Heart left ventricle (tissue), 16 donors: ENCODE measurements at regions not wholly inside any gene's neighbourhood (a gene's known extent, or its start where the extent isn't known, plus 50 kb on each side); places are given as distances from the start of the nearest gene placed in this dataset.

Source experiments
- ATAC-seq, 4 donors: fragments of 200-7000 bp; cut with Tn5 transposase; one replicate each; pipeline ENCODE4 v1.9.1; 2020 to 2022; ENCODE audit warnings: moderate library complexity in 4 of 4, mild to moderate bottlenecking in 3 of 4, moderate number of reproducible peaks in 1 of 4
- DNase-seq, 5 donors: peaks; one replicate each; pipeline ENCODE4 v3.0.0-alpha.2; 2020
- H3K27ac ChIP-seq, 12 donors: fragments of 200-600 bp; sonication (generic) in 4 of 12; one replicate each; pipeline versions ENCODE4 v1.5.0 to v1.8.0; 2016 to 2022; ENCODE audit warnings: mild to moderate bottlenecking in 2 of 12
- H3K27me3 ChIP-seq, 9 donors: fragments of 200-600 bp; sonication (generic) in 2 of 9; one replicate each; pipeline versions ENCODE4 v1.5.1 to v1.8.0; 2016 to 2022; ENCODE audit warnings: mild to moderate bottlenecking in 3 of 9
- H3K36me3 ChIP-seq, 9 donors: fragments of 200-600 bp; sonication (generic) in 2 of 9; one replicate each; pipeline versions ENCODE4 v1.5.0 to v1.8.0; 2018 to 2022; ENCODE audit warnings: mild to moderate bottlenecking in 2 of 9
- H3K4me1 ChIP-seq, 12 donors: fragments of 200-600 bp; sonication (generic) in 4 of 12; one replicate each; pipeline versions ENCODE4 v1.5.0 to v1.8.0; 2016 to 2022; ENCODE audit warnings: mild to moderate bottlenecking in 3 of 12
- H3K4me3 ChIP-seq, 12 donors: fragments of 200-600 bp; sonication (generic) in 4 of 12; one replicate each; pipeline versions ENCODE4 v1.5.0 to v1.8.0; 2017 to 2022; ENCODE audit warnings: mild to moderate bottlenecking in 9 of 12, moderate library complexity in 4 of 12
- H3K9me3 ChIP-seq, 12 donors: fragments of 200-600 bp; sonication (generic) in 4 of 12; one replicate each; pipeline versions ENCODE4 v1.5.0 to v1.8.0; 2016 to 2022; ENCODE audit warnings: mild to moderate bottlenecking in 1 of 12
- CTCF ChIP-seq, 12 donors: fragments of 200-600 bp; sonication (generic) in 4 of 12; IDR thresholded peaks; one replicate each; pipeline versions ENCODE4 v1.5.0 to v1.8.0; 2018 to 2022; ENCODE audit warnings: antibody characterized with exemption in 12 of 12, mild to moderate bottlenecking in 5 of 12
- POLR2A ChIP-seq, 2 donors: fragments of 450-650 bp; IDR thresholded peaks; one replicate each; pipeline ENCODE4 v1.6.1; 2017; ENCODE audit warnings: antibody characterized with exemption in 2 of 2, mild to moderate bottlenecking in 2 of 2, moderate library complexity in 2 of 2
- WGBS, 4 donors: extraction: QIAGEN DNeasy Blood & Tissue Kit in 2 of 4; methylation state at CpG; one replicate each; pipeline versions ENCODE4 v1.1.5 to v1.1.7; 2013 to 2018; 5-methylcytosine and 5-hydroxymethylcytosine counted together
- intact Hi-C, 10 donors: fragments of 100-400 bp; cut with DNase I; formaldehyde crosslinking; loops; one replicate each; pipeline versions ENCODE4 v1.11.1 to v1.14.2; 2022
- donor health status: ischemic (EF 13 %, LVEDD 7.1; RV severe dilation, severe dysfunction).
- donor health status: healthy with polysubstance abuse.
- donor health status: DM: no; HTN: yes; CAD: no.
- donor health status: DM: no; HTN: no; CAD: no.
- donor health status: ischemic (EF 25% LVEDD 6.9; RV normal size, moderate dysfunction).
- donor health status: ischemic (EF 25% LVEDD 5.7; RV mildly dilated, moderate dysfunction).
- donor health status: healthy.
- donor health status: DM: yes; HTN: yes; CAD: no.
- donor health status: ischemic (EF 35%, LVEDD 5.7; RV mildly dilated, moderate dysfunction).
- donor health status: nonischemic (EF 11% LVEDD 7.7; RV severe dilation, severe dysfunction).
- donor health status: DM: yes; HTN: yes; CAD: no.
- donor health status: PGD.
- donor health status: ischemic (EF 29% LVEDD 5.4; RV normal size, mild dysfunction).
- donor health status: nonischemic (EF 23%, LVEDD 6.1; RV moderate dilation, normal function).

GRCh38 chr14:53523226-53523625 lies 370.1 kb upstream of the DDHD1 start:
- no peak overlapping the region for H3K4me3 ChIP-seq
- WGBS, 4 donors, result 79 to 96% (median 95%) methylated on average over 3 of the region's 3 CpGs
- no peaks in the 10 kb centered on the region for H3K36me3 ChIP-seq
- DNase-seq, result no peak
- no peak overlapping the region for H3K27ac ChIP-seq
- TF ChIP-seq CTCF (IDR thresholded peaks at IDR 0.05) (no peak), POLR2A (IDR thresholded peaks at IDR 0.05) (no peak)
- H3K27me3 ChIP-seq, result no peaks in the 10 kb centered on the region
- H3K4me1 ChIP-seq, result no peaks in the 10 kb centered on the region
- intact Hi-C loops, result no loop called here
- H3K9me3 ChIP-seq, result peaks cover 0 to 4% (median 0%) of the 10 kb centered on the region in 12 donors
- ATAC-seq, result no peak

- no peak overlapping the region for H3K4me3 ChIP-seq
- TF ChIP-seq POLR2A (IDR thresholded peaks at IDR 0.05), result no peak
- no peak for TF ChIP-seq CTCF (IDR thresholded peaks at IDR 0.05)
- H3K27me3 ChIP-seq, result no peaks in the 10 kb centered on the region
- no peaks in the 10 kb centered on the region for H3K4me1 ChIP-seq
- intact Hi-C loops, result no loop called here
- H3K27ac ChIP-seq, result no peak overlapping the region
- 76 to 79% (median 78%) methylated on average over 7 of the region's 7 CpGs for WGBS, 4 donors
- DNase-seq (no peak), ATAC-seq (no peak)
- H3K9me3 ChIP-seq, result peaks cover 0 to 4% (median 0%) of the 10 kb centered on the region in 12 donors
- no peaks in the 10 kb centered on the region for H3K36me3 ChIP-seq
Observed at GRCh38 chr14:53520078-53520928, 367.2 kb upstream of the DDHD1 start.

GRCh38 chr14:53519137-53519536 lies 366.0 kb upstream of the DDHD1 start:
- WGBS, 4 donors, result 91 to 99% (median 96%) methylated on average over 1 of the region's 1 CpG
- H3K9me3 ChIP-seq, result peaks cover 0 to 4% (median 0%) of the 10 kb centered on the region in 12 donors
- no peak for ATAC-seq

More at GRCh38 chr14:53519137-53519536, 366.0 kb upstream of the DDHD1 start:
- H3K4me1 ChIP-seq, result no peaks in the 10 kb centered on the region
- no peak for DNase-seq
- H3K27me3 ChIP-seq, result no peaks in the 10 kb centered on the region
- intact Hi-C loops, result no loop called here
- no peak for TF ChIP-seq POLR2A (IDR thresholded peaks at IDR 0.05)
- no peak for TF ChIP-seq CTCF (IDR thresholded peaks at IDR 0.05)
- no peak overlapping the region for H3K27ac ChIP-seq
- H3K36me3 ChIP-seq, result no peaks in the 10 kb centered on the region
- H3K4me3 ChIP-seq, result no peak overlapping the region
